ENCODE measurements at regions not wholly inside any gene's neighbourhood (a gene's known extent, or its start where the extent isn't known, plus 50 kb on each side); places are given as distances from the start of the nearest gene placed in this dataset.

- TF ChIP-seq POLR2A (IDR thresholded peaks at IDR 0.05) (no peak), CTCF (IDR thresholded peaks at IDR 0.05 in 4 of 5, conservative IDR thresholded peaks at IDR 0.05 in 1 of 5) (no peak)
Measured at GRCh38 chr9:78470216-78470615, 173.3 kb downstream of the PSAT1 start.

Measured in gastrocnemius medialis (tissue), 4 donors.